Memory B cell (primary cell): ENCODE measurements at regions not wholly inside any gene's neighbourhood (a gene's known extent, or its start where the extent isn't known, plus 50 kb on each side); places are given as distances from the start of the nearest gene placed in this dataset.
A peak's percentile ranks its signal among the peaks of the same experiment; 100 is the strongest.
"Not testable (repeated sequence)": the region's sequence is repeated elsewhere in the genome, so short reads cannot be mapped to it uniquely, and the experiment has no call there.

Experiments used
- ATAC-seq: fragments of 150-1000 bp; cut with Tn5 transposase; 2 replicates; pipeline ENCODE4 v1.10.0; 2021; ENCODE audit warnings: low read depth, mild to moderate bottlenecking, moderate library complexity
- DNase-seq, 2 donors: peaks; one replicate each; pipeline ENCODE4 v3.0.0; 2022; ENCODE audit warnings: low spot score in 2 of 2
- H3K27ac Mint-ChIP-seq: one replicate; pipeline ENCODE4 v1.8.0; 2022; ENCODE audit warnings: mild to moderate bottlenecking, moderate library complexity, mixed read lengths
- H3K27me3 Mint-ChIP-seq: one replicate; pipeline ENCODE4 v1.8.0; 2022; ENCODE audit warnings: mixed read lengths
- H3K36me3 Mint-ChIP-seq: one replicate; pipeline ENCODE4 v1.8.0; 2022; ENCODE audit warnings: mild to moderate bottlenecking, mixed read lengths
- H3K4me1 Mint-ChIP-seq: one replicate; pipeline ENCODE4 v1.8.0; 2022; ENCODE audit warnings: mixed read lengths
- H3K4me3 Mint-ChIP-seq: one replicate; pipeline ENCODE4 v1.8.0; 2022; ENCODE audit warnings: mild to moderate bottlenecking, moderate library complexity, mixed read lengths
- H3K9me3 Mint-ChIP-seq: one replicate; pipeline ENCODE4 v1.8.0; 2022; ENCODE audit warnings: mixed read lengths

DNA sequence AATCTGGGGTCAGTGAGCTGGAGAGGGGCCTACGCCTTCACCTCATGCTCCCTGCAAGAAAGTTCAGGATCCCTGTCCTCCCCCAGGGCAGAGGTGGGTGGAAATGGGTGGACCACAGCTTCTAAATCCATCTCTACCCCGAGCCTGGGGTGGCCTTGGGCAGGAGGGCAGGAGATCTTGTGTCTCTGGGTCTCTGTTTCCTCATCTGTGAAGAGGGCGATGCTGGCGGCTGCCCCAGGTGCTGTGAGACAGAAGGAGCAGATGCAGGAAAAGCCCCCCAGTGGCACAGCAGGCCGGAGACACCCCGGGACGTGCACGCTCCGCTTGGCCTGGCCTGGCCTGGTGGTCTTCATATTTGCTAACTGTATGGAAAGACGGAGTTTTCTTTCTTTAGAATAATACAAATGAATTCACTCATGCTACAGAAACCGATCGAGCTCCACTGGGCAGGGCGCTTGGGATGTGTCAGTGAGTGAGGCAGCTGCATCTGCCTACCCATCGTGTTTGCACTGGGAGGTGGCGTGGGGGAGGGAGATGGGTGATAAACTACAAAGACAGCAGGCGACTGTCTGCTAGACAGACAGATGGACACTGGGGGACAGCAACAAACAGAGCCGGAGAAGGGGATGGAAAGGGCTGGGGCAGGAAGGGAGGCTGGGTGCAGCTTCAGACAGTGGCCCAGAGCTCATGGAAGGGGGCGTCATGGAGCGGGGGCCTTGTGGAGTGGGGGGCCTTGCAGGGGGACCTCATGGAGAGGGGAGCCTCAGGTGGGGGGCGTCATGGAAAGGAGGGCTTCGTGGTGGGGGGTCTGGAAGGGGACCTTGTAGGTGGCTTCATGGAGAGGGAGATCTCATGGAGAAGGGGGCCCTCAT lies 136.2 kb downstream of the CPZ start:
- Mint-ChIP-seq H3K4me3 (no peak overlapping the region), H3K36me3 (peaks cover 1% of the 10 kb centered on the region), H3K9me3 (peaks cover 2% of the 10 kb centered on the region), H3K4me1 (no peaks in the 10 kb centered on the region), H3K27me3 (peaks cover 4% of the 10 kb centered on the region), H3K27ac (no peak overlapping the region)
- DNase-seq (peak in 1 of 2 donors; percentile 3), ATAC-seq (no peak)

DNA sequence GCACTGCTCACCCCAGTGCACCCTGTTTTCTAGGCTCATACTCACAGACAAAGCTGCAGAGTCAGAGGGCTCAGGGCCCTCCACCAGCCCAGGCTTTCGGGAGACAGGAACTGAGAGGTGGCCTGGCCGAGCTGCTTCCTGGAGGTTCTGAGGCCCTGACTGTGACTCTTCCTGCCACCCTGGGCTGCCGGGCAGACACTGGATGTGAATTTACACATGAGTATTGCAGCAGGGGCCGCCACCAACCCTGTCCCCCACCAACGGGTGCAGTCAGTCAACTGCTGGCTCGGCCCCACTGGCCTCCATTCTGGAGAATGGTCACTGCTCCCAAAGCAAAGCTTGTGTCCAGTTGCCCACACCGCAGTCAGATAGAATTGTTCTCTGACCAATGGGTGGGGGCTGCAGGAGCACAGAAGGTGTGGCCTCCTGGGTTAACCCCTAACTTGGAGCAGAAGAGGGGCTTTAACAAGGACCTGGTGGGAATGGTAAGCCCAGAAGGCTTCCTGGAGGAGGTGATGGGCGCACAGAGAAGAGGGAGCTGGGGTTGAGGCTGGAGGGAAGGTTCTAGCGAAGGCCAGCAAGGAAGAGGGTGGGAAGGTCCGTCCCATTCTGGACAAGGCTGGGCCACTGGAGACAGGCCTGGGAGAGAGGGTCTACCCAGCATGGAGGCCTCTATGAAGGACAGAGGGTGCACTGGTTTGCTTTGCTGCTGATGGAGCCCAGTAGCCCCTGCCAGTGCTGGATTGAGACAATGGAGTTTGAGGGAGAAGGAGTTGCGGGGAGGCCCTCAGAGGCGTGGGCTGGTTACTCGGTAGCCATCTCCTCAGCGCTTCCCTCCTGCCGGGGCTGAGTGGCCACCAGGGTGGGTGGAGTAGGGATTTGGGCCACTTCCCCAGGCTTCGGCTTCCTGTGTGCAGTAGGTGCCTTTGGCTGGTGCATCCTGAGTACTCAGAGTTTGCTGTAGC lies 135.3 kb downstream of the CPZ start:
- peaks cover 4% of the 10 kb centered on the region for H3K27me3 Mint-ChIP-seq
- DNase-seq (no peak), ATAC-seq (no peak)
- peaks cover 1% of the 10 kb centered on the region for H3K36me3 Mint-ChIP-seq
- no peak overlapping the region for H3K4me3 Mint-ChIP-seq
- H3K4me1 Mint-ChIP-seq: no peaks in the 10 kb centered on the region
- peaks cover 2% of the 10 kb centered on the region for H3K9me3 Mint-ChIP-seq
- no peak overlapping the region for H3K27ac Mint-ChIP-seq

DNA sequence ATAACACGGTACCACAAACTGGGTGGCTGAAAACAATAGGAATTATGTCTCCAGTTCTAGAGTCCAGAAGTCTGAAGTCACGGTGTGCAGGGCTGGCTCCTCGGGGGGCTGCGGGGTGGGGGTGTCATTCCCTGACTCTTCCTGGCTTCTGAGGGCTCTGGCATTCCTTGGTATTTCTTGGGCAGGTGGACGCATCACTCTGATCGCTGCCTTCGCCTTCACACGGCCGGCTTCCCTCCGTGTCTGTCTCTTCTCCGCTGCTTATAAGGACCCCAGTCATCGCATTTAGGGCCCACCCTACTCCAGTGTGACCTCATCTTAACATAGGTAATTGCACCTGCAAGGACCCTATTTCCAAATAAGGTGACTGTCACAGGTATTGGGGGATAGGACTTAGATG lies 134.6 kb downstream of the CPZ start:
- Mint-ChIP-seq H3K27ac (no peak overlapping the region), H3K4me1 (no peaks in the 10 kb centered on the region), H3K4me3 (no peak overlapping the region), H3K36me3 (peaks cover 1% of the 10 kb centered on the region), H3K27me3 (peaks cover 4% of the 10 kb centered on the region), H3K9me3 (peaks cover 2% of the 10 kb centered on the region)
- DNase-seq (no peak), ATAC-seq (no peak)

DNA sequence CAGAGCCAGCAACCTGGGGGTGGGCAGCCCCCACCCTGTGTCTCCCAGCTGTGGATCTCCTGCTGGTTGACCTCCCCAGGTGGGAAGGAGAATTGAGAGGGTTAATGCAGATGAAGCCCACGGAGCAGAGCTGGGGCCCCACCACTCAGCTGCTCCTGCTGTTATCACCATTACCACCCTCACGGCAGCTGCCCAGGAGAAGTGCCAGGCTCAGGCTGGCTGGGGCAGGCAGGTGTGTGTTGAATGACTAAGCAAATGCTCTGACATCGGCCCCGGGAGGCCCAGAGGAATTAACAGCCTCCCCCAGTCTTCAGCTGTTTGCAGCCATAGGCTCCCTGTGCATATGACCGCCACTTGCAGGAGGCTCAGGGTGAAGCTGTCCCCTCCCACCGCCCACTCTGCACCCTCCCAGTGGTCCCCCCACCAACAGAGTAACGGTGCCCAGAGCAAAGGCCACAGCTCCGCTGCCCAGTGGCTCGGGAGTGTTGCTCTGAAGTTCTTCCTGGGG lies 133.8 kb downstream of the CPZ start:
- H3K27ac Mint-ChIP-seq: no peak overlapping the region
- H3K36me3 Mint-ChIP-seq: peaks cover 1% of the 10 kb centered on the region
- no peak overlapping the region for H3K4me3 Mint-ChIP-seq
- peaks cover 2% of the 10 kb centered on the region for H3K9me3 Mint-ChIP-seq
- H3K4me1 Mint-ChIP-seq: no peaks in the 10 kb centered on the region
- H3K27me3 Mint-ChIP-seq: peaks cover 4% of the 10 kb centered on the region
- ATAC-seq (no peak), DNase-seq (no peak)

DNA sequence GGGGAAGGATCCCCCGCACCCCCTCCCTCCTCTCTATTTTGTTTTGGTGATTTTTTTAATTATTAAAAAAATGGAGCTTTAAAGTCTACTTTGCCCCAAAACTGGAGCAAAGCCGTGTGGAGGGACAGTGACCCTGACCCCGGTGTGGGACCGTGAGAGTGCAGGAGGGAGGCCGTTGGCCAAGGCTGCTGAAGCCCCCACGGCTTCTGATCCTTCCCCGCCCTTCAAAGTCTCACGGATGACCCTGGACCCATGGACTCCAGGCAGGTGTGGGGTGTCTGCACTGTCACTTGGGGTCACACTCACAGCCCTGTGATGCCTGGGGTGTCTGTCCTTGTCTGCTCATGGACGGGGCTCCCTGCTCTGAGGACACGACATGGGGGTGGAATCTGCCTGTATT lies 133.3 kb downstream of the CPZ start:
- Mint-ChIP-seq H3K9me3 (peaks cover 2% of the 10 kb centered on the region), H3K27me3 (peaks cover 4% of the 10 kb centered on the region), H3K27ac (no peak overlapping the region), H3K4me1 (no peaks in the 10 kb centered on the region), H3K36me3 (peaks cover 1% of the 10 kb centered on the region), H3K4me3 (no peak overlapping the region)
- no peak for DNase-seq
- ATAC-seq: no peak

DNA sequence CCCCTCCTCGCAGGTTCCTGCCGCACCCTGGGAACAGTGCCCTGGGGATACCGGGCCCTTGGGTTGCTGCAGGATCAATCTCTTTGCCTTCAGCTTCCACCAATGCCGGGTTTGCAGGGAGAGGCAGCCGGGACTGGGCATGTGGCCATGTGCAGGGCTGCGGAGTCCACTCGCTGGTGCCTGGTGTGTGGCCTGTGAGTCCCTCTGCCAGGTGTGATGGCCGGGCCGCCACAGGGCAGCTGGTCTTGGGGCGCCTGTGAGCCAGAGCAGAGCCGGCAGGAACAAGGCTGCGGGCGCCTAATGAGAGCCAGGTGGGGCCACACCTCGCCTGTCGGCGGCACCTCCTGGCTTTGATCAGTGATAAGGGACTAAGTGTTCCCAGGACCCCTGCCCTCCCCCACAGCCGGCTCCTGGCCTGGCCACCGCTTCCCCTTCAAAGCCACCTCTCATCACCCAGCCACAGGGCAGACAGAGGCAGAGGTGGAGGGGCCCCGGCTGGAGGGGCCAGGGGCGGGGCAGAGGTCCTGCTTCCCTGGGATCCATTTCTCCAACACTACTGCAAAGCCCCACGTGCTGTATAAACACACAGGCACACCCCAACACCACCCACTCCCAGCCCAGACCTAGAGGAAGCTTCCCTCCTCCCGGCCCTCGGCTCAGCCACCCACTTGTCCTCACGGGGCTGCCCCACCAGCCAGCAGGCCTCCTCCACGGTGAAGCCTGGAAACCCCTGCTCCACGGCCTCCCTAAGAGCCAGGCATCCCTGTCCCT lies 132.7 kb downstream of the CPZ start:
- Mint-ChIP-seq H3K4me3 (no peak overlapping the region), H3K27me3 (peaks cover 4% of the 10 kb centered on the region), H3K27ac (no peak overlapping the region), H3K36me3 (peaks cover 1% of the 10 kb centered on the region), H3K9me3 (peaks cover 2% of the 10 kb centered on the region), H3K4me1 (no peaks in the 10 kb centered on the region)
- ATAC-seq (no peak), DNase-seq (no peak)

DNA sequence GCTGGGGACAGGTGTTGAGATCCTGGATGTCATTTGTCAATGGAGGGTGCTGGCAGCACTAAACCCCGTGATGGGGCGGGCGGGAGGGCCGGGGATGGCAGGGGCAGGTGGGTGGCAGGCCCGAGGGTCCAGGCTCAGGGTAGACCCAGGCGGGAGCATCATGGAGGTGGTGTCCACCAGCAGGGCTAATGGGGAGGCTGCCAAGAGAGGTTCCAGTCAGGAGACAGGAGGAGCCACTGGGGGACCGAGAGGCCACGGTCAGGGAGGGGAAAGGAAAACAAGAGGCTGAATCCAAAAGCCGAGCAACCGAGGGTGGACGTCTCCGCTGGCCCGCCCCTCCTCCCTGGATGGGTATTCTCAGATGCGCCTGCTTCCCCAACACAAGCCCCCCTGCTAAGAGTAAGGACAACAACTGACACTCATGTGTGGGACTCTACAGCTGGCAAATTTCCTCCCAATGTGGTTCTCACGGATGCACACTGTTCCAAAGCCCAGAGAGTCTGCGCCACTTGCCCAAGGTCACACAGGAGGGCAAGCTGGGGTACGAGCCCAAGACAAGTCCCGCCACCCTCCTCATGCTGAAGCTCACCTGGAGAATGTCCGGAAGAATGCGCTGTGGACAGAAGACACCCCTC lies 132.0 kb downstream of the CPZ start:
- ATAC-seq (no peak), DNase-seq (no peak)
- Mint-ChIP-seq H3K4me3 (no peak overlapping the region), H3K36me3 (peaks cover 1% of the 10 kb centered on the region), H3K4me1 (no peaks in the 10 kb centered on the region), H3K27me3 (peaks cover 7% of the 10 kb centered on the region), H3K9me3 (peaks cover 6% of the 10 kb centered on the region), H3K27ac (no peak overlapping the region)

DNA sequence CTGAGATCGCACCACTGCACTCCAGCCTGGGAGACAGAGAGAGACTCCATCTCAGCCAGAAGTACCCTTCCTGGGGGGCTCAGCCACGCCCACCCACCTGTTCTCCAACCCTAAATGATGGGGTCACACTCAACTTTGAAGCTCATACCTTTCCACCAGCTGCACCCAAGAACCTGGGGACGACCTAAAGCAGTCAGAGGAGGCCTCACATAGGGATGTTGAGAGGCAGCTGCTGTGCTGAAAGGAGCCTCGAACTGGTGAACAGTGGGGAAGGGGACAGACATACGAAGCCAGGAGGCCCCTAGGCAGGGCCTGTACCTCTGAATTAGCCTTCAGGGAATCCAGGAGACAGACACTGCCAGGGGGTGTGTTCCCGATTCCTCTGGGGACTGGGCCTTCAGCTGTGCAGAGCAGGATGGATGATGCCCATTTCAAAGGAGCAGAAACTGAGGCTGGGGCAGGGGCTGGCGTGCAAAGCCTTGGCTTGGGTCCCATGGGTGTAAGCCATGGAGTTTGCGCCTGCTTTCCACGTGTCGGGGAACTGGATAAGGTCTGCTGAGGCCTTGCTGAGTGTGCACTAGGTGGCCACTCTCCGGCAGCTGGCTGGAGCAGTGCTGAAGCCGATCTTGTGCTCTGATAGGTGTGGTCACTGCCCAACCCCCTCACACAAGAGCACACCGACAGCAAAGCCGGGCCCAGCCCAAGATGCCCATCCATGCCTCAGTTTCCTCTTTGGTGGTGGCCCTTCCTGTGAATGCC lies 130.8 kb downstream of the CPZ start:
- Mint-ChIP-seq H3K4me3 (no peak overlapping the region), H3K9me3 (peaks cover 7% of the 10 kb centered on the region)

DNA sequence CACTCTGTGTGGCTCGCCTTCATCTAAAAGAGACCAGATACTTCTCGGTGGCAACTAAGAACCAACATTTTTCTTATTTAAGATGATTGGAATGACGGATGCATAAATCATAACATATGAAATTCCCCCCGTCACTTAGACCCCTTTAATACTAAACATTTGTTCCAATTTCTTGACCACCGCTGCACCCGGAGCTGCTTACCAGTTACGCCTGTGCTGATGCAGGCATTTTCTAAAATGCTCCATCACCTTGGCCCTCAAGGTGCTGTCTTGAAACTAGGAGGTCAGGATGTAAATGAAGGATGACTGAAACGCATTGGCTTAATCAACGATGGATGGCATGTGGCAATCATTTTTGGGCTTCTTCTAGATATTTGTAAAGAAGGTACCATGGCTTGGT lies 130.0 kb downstream of the CPZ start:
- H3K9me3 Mint-ChIP-seq: peaks cover 9% of the 10 kb centered on the region
- no peak overlapping the region for H3K27ac Mint-ChIP-seq
- H3K36me3 Mint-ChIP-seq: peaks cover 1% of the 10 kb centered on the region
- ATAC-seq: no peak
- H3K4me1 Mint-ChIP-seq: no peaks in the 10 kb centered on the region
- no peak for DNase-seq
- H3K27me3 Mint-ChIP-seq: peaks cover 7% of the 10 kb centered on the region
- H3K4me3 Mint-ChIP-seq: no peak overlapping the region

More for the DNA sequence above, 130.8 kb downstream of the CPZ start:
- no peak overlapping the region for H3K27ac Mint-ChIP-seq
- H3K36me3 Mint-ChIP-seq: peaks cover 1% of the 10 kb centered on the region
- peaks cover 7% of the 10 kb centered on the region for H3K27me3 Mint-ChIP-seq
- ATAC-seq (no peak), DNase-seq (no peak)
- H3K4me1 Mint-ChIP-seq: no peaks in the 10 kb centered on the region

DNA sequence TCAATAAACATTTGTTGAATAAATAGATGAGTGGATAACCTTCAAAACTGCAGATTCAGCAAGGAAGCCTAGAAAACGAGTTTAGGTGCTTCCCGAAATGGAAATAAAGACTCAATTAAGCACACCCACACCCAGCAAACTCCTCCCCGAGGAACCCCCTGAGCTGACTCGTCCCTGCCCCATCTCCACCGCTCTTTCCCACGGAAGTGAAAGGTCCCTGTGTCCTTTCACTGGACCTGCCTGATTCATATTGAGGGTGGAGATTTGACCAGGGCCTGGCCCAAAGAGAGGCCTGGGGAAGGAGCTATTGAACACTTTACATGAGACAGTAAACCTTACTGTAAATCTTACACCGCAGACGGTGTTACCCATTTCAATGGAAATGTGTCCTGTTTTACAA lies 129.1 kb downstream of the CPZ start:
- DNase-seq (no peak), ATAC-seq (no peak)
- Mint-ChIP-seq H3K9me3 (peaks cover 13% of the 10 kb centered on the region), H3K27me3 (peaks cover 6% of the 10 kb centered on the region), H3K27ac (no peak overlapping the region), H3K4me3 (no peak overlapping the region), H3K36me3 (peaks cover 1% of the 10 kb centered on the region), H3K4me1 (no peaks in the 10 kb centered on the region)

DNA sequence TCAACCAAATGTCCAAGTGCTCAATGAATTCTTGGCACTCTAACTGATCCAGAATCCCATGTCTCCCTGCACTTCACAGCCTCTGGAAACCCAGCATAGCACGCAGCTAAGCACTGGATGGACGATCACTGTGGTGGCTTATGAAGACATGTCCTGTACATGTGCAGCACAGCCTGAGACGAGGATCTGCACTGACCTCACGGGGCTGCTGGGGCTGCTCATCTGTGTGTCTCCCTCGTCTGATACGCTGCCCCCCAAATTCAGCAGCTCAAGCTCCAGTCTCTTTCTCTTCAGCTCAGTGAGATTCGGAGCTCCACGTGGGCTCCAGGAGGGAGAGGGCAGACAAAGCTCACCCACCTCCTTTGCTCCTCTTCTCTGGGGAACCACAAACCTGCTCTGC lies 126.9 kb downstream of the CPZ start:
- Mint-ChIP-seq H3K4me3 (no peak overlapping the region), H3K4me1 (no peaks in the 10 kb centered on the region), H3K9me3 (peaks cover 21% of the 10 kb centered on the region), H3K27me3 (peaks cover 6% of the 10 kb centered on the region), H3K27ac (no peak overlapping the region), H3K36me3 (peaks cover 1% of the 10 kb centered on the region)
- no peak for DNase-seq
- no peak for ATAC-seq

DNA sequence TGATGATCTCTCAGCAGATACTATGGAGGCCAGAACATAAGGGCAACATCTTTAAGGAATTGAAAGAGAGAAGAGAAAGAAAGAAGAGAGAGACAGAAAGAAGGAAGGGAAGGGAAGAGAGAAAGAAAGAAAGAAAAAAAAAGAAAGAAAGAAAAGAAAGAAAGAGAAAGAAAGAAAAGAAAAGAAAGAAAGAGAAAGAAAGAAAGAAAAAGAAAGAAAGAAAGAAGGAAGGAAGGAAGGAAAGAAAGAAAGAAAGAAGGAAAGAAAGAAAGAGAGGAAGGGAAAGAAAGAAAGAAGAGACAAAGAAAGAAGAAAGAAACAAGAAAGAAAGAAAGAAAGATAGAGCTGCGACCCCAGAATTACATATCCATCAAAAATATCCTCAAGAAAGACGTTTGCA lies 124.9 kb downstream of the CPZ start:
- H3K4me1 Mint-ChIP-seq, H3K4me3 Mint-ChIP-seq, H3K27ac Mint-ChIP-seq, DNase-seq, ATAC-seq, H3K36me3 Mint-ChIP-seq, H3K27me3 Mint-ChIP-seq: not testable (repeated sequence)
- peaks cover 28% of the 10 kb centered on the region for H3K9me3 Mint-ChIP-seq

DNA sequence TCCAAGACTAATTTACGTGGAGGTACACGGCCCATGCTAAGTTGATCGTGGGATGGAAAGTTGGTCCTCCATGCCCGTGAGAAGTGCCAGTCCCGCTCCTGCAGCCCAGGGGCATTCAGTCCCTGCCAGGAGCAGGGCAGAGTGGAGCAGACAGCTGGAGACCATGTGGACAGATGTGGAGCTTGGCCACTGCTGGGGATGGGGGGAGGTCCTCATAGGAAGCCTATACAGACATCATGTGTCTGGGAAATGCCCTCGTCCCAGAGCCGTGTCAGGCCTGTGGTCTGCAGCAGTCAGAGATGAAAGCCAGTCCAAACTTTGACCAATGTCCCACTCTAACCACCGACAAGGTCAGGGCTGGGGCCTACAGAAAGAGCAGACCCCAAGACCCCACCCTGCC lies 118.4 kb downstream of the CPZ start:
- Mint-ChIP-seq H3K9me3 (peaks cover 20% of the 10 kb centered on the region), H3K4me1 (no peaks in the 10 kb centered on the region), H3K36me3 (peaks cover 2% of the 10 kb centered on the region), H3K4me3 (no peak overlapping the region), H3K27ac (no peak overlapping the region), H3K27me3 (no peaks in the 10 kb centered on the region)
- ATAC-seq: no peak
- DNase-seq: no peak
